GM18867 (cell line): ENCODE measurements at regions not wholly inside any gene's neighbourhood (a gene's known extent, or its start where the extent isn't known, plus 50 kb on each side); places are given as distances from the start of the nearest gene placed in this dataset.
"Not testable (repeated sequence)": the region's sequence is repeated elsewhere in the genome, so short reads cannot be mapped to it uniquely, and the experiment has no call there.

Experiments
- ATAC-seq: cut with Tn5 transposase; IDR thresholded peaks from one replicate; pipeline ENCODE4 v1.9.1; 2021; ENCODE audit warnings: mild to moderate bottlenecking, moderate library complexity; ENCODE audit not compliant: unreplicated experiment

DNA sequence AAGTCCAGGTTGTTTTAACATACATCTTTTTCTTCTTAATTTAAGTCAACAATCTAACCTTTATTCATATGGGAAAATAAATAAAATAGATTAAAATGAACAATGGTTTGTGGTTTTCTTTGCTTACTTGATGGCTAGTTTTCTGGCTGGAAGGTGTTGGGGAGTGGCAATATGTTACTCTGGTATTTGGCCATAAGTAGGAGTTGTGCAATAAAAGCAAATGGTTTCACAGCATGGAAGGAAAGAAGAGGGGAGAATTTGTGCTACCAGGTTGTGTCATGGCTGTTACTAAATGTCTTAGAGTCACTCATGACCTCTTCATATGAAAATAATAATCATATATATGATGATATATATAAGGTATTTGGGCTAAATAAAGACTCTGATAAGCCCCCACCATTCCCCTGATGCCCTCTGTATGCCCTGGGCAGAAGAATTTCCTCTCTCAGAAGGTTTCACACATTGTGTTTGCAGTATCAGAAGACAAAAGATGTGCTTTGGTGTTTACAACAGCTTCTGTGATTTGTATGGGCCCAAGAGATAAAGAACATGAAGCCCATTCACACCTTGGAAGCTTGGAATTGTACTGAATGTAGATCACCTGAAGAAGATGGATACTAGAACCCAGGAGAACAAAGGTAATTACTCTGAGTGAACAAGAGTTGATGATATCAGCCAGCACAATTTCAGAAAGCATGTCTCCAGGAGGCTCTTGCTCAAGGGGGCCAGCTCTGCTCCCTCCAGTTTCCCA, 160.9 kb downstream of the ALG10B start:
- no peak for ATAC-seq

DNA sequence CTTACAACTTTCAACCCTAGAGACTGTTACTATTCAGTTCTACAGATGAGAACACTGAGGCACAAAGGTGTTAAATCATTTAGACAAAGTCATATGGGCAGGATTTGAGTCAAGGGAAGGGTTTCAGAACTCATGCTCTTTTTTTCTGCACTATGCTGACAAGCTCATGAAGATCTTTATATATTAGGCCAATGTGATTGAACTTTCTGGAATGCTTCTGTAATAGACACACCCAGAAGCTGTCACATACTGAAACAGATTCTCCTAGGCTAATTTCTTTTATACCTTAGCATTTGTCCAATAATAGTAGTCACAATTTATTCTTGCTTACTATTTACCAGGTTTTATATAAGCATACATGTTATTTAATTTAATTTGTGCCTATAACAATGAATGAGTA, 164.0 kb downstream of the ALG10B start:
- no peak for ATAC-seq

DNA sequence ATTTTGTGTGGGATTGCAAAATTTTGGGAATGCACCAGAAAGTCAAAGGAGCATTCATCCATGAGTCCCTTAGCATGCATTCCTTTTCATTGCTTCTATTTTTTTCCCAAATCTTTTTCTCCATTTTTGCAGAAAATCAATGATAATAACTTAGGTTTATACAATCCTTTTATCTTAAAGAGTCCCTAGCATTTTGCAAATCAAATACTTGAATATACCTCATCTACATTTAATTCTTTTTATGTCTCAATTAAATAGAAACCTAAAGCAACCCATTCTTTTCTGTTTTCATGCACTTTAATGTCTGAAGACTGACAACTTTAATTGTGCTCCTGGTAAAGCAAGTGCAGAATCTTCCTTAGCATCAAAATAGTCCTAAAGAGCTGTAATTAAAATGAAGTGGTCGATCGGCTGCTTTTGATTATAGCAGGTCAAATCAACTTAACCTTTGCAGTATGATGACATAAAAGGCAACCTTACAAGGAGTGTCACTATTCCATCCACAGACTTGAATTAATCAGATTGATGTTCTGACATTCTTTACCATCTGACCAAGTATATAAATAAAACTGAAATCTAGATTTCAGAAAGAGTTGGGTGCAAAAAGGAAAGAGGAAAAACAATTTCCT, 168.4 kb downstream of the ALG10B start:
- ATAC-seq: no peak

DNA sequence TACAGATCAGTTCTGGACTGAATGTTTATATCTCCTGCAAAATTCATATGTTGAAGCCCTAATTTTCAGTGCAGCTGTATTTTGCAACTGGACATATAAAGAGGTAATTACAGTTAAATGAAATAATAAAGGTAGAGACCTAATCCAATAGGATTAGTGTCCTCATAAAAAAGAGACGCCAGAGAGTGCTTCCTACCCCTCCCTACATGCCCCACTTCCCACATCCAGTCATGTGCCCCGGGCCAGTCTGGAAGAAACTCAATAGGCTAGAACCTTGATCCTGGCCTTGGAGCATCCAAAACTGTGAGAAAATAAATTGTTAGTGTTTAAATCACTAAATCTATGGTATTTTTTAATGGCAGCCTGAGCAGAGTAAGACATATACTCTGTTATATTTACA, 172.3 kb downstream of the ALG10B start:
- ATAC-seq: no peak

DNA sequence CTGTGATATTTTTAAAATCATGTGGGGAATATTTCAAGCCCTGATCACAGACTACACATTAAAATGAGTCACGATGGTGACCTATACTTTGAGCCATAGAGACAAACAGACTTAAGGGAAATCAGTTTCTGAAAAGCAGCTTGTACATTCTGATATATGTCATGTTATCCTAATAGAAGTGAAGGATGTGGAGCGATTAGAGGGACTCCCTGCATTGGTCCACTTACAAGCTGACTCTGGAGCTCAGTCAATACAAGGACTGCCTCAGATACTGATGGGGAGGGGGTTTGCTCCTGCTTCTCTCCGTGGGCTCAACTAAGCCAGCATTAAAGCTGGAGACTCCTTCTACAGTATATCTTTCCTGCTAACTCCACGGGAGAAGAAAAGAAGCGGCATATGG, 173.5 kb downstream of the ALG10B start:
- no peak for ATAC-seq

DNA sequence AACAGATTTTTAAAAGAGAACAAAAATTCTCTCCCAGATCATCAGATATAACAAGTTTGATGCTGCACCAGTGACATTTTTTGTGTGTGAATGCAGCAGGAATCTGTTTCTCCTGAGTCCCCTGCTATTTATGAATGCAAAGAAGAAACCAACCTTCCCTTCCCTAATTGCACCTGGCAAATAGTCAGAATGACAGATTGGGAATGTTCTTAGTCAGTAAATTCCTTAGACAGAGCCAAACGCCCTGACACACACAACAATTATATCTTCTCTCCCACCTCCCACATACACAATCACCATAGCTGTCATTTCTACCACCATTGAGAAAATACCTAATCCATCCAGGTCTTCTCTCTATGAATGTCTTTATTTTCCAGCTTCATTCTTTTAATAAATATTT, 174.4 kb downstream of the ALG10B start:
- ATAC-seq: no peak

DNA sequence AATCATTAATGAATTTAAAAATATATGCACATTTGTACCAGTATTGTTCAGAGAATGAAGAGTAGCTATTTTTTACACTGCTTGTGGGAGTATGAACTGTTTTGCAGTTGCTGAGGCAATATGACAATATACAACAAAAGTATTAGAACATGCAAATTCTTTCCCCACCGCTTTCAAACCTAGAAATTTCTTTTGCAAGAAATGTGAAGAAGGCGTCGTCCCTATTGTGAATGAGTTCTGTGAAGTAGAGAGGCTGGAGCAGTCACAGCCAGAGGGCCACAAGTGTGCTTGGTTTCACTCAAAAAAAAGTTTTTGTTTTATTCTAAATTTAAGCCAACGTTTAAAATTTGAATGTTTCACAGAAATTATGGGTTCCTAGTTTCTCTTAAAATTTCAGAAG, 184.9 kb downstream of the ALG10B start:
- no peak for ATAC-seq

DNA sequence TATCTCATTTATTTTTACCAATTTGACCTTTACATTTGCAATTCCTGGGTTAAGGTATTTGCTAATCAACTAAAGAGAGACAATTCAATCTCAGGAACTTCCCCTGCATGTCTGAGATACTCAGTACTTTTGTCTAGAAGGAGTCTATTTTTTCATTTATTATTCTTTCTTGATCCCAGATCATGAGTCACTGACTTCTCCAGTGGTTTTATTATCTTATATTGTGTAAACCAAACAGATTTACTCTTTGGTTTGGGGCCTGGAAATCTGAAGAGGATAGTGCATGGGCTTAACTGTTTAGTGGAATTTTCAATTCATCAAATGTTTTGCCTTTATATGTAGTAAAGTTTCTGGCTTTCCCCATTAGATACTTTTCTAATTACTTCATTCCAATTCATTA, 185.4 kb downstream of the ALG10B start:
- ATAC-seq: no peak

DNA sequence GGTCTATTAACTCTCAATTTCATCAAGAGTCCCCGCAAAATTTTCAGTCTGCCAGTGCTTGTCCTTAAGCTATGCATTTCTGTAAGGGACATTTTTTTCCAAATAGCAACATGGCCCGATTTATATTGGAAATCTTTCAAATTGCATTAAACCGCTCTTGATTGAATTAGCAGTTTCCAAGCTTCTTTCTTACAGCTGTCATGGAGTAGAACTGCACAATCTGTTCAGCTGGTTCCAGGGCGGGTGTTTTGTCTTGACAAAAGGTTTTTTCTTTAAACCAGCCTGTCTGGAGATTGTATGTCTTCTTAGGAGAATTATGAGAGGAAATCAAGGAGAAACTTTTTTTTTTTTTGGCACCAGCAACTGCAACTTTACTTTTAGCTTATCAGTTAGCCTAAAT, 185.8 kb downstream of the ALG10B start:
- no peak for ATAC-seq

DNA sequence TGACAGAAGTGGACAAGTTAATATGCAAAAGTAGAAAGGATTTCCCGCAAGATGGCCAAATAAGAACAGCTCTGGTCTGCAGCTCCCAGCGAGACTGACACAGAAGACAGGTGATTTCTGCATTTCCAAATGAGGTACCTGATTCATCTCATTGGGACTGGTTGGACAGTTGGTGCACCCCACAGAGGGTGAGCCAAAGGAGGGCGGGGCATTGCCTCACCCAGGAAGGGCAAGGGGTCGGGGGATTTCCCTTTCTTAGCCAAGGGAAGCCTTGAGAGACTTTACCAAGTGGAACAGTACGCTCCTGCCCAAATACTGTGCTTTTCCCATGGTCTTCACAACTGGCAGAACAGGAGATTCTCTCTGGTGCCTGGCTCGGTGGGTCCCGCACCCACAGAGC, 191.3 kb downstream of the ALG10B start:
- no peak for ATAC-seq

DNA sequence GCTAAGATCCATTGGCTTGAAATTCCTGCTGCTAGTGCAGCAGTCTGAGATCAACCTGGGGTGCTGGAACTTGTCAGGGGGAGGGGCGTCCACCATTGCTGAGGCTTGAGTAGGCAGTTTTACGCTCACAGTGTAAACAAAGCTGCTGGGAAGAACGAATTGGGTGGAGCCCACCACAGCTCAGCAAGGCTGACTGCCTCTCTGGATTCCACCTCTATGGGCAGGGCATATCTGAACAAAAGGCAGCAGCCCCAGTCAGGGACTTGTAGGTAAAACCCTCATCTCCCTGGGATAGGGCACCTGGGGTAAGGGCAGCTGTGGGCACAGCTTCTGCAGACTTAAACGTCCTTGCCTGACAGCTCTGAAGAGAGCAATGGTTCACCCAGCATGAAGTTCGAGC, 191.7 kb downstream of the ALG10B start:
- ATAC-seq: no peak

DNA sequence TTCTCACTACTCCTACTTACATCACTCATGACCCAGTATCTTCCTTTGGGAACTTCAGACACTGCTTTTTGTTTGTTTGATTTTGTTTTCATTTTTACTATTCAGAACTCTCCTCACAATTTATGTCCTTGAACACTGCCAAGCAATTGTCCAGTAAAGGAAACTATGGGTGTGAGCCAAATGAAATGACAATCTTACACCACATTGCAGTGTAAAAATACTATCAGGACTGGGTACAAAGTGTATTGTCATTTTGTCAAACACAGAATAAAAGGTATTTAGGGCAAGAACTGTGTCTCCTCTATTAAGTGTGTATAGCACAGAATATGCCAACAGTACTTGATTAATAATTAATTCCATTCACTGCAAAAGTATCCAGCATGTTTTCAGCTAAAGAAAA, 199.3 kb downstream of the ALG10B start:
- no peak for ATAC-seq

DNA sequence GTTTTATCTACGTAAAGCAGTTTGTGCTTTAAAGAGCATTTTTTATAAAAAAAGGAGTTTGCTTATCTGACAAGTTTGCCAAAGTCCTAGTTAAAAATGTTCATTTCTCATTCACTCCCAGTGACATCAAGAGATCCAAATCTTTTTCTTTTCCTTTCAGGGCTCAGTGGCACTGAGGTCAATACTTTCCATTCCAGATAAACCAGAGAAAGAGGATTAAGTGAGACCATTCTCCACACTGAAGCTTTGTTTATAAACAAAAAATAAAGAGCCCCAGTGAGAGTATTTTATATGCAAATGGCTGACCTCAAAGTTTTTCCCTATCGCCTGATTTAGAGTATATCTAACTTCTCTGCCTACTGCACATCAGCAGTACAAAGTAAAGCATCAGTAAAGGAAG, 199.8 kb downstream of the ALG10B start:
- no peak for ATAC-seq

DNA sequence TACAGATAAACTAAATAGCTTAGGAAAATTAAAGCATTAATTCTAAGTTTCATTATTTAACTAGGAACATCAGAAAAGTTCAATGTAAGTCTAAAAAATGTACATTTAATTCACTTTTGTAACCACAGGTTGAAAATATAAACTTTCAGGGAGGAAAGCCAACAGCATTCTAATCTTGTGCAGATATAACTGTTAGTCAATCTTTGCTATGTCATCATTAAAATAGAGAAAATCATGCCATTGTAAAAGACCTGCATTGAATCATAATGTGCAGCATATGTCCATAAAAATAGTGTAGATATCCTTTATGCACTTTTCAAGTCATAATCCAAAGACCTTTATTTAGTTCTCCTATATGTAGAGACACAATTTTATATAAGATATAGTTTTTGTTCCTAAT, 207.3 kb downstream of the ALG10B start:
- no peak for ATAC-seq

DNA sequence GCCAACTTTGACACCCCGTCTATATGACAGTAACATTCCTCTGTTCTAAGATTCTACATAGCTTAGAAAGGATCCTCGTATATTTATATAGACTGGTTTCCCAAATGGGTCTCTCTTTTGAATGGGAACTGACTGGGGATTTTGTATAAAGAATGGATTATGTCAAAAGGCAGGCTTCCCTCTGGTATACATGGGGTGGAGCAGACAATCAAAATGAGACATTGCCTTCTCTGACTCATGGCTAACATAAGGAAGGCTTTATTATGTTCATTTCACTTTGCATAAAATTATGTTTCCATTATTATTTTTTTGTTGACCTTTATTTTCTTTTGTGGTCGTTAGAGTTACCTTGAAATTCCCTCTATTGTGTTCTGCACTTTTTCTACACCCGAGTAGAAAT, 211.1 kb downstream of the ALG10B start:
- ATAC-seq: no peak

DNA sequence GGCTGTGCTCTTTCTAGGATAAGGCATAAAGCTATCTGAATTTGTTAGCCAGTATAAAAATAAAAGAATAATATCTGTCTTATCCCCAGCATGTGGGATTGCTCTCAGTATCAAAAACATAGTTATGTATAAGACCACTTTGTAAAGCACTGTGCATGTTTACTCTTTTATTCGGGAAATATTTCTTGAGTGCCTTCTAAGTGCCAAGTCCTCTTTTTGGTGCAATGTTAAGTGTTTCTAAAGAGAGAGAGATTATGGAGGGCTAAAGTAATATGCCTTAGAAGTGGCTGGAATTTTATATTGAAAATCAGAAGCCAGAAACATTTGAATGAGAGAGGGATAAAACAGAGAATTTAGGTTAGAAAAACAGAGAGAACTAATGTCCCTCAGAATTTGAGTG, 212.0 kb downstream of the ALG10B start:
- no peak for ATAC-seq

DNA sequence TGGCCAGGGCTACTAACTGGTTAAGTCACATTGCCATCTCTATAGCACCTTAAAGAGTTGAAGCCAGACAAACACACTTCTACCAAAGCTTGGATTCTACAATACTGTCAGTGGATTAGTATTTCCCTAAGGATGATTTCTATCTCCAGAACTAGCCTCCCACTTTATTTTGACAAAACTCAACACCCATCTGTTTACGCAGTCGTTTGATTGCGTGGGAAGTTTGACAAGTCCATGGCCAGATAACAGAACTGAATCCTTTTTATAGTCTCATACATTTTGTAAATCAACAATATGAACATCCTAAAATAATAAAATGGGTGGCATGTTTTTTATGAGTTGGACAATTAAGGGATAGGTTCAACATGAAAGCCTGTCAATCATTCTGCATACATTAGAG, 212.7 kb downstream of the ALG10B start:
- not testable (repeated sequence) for ATAC-seq

DNA sequence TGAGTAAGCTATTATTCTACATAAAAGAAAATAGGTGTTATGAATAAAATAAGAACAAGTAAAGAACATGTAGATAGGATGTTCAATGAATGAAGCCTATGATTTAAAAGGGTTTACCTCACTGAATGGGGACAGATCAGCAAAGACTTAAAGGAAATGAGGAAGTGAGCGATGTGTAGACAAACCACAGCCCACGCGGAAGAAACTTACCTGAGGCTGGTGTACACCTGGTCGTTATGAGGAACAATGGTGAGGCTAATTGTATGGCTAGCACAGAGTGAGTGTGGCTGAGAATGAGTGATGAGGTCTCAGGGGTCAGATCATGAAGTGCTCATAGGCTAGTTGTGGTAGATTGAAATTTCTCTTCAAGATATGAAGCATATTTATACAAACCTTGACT, 221.7 kb downstream of the ALG10B start:
- no peak for ATAC-seq

DNA sequence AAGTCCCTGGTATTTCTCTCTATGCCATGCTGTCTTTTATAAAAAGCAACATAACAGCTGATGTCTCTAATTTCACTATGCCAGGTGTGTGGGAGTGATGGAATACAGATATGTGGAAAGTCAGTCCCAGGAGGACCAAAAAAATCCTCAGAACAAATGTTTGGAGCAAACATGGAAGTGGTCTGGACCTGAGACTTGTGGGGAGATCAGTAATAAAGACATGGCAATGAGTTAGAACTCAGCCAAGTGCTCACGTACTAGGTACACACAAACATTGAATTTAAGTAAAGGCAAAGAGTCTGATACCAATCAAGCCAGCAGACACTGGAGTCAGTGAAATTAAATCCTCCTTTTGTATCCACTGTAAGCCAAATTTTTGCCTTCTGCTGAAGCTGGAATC, 223.6 kb downstream of the ALG10B start:
- no peak for ATAC-seq

DNA sequence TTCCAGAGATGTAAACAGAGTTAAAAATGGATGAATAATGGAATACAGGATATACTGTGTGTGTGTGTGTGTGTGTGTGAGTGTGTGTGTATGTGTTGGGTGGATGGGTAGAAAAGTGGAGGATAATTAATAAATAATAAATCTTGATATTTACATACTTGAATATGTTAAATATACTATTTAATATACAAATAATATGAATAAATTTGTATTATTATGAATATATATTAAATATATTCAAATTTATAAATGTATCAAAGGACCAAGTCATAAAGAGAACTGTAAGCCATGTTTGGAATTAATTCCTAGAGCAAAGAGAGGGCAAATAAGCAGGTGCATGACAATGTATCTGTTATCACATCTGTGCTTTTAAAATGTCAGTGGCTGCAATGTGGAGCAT, 225.3 kb downstream of the ALG10B start:
- ATAC-seq: no peak

DNA sequence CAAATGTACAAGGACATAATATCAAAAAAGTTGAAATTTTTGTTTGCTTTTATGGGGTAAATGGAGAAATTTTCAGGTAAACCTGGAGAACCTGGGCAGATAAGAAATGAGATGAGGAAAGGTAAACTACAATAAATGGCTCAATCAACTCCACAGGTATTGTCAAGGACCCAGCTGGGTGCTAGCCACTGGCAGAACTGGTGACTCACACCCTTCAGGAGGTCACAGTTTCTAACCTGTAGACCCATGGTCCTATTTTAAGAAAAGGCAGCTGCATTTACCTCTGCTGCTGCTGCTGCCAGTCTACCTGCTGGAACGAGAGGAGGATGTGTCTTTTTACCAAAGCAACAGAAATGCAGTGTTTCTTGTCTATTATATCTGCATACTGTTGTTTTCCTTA, 226.6 kb downstream of the ALG10B start:
- ATAC-seq: no peak

DNA sequence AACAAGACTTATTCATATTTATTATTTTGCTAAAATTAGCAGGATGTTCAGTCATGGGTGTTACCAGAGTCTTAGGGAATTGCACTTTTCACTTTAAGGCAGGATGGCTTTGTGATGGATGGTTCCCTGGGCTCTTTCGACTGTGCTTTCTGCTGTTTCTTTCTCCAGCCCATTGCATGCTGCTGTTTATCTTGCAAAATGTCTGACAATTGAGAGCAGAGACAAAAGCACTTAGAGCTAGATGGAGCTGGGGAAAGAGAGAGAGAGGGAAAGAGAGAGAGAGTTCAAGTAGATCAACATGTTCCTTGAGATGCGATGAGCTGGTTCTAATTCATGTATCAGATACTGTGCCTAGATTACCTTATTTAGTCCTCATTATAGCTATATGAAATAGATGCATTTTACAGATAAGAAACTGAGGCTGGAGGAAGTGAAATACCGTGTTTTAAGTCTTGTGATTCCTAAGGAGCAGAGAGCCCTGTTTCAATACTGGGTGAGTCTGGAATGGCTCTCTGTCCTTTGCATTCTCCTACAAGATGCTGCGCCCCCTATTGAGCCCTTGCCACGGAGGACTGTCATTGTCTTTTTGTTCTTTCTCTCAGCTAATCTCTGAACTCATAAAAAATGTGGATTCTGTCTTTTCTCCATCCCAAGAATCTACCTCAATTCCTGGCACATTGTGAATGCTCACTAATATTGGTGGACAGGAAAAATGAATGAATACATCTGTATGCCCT, 227.9 kb downstream of the ALG10B start:
- ATAC-seq: no peak
